ENCODE measurements at regions not wholly inside any gene's neighbourhood (a gene's known extent, or its start where the extent isn't known, plus 50 kb on each side); places are given as distances from the start of the nearest gene placed in this dataset.

DNA sequence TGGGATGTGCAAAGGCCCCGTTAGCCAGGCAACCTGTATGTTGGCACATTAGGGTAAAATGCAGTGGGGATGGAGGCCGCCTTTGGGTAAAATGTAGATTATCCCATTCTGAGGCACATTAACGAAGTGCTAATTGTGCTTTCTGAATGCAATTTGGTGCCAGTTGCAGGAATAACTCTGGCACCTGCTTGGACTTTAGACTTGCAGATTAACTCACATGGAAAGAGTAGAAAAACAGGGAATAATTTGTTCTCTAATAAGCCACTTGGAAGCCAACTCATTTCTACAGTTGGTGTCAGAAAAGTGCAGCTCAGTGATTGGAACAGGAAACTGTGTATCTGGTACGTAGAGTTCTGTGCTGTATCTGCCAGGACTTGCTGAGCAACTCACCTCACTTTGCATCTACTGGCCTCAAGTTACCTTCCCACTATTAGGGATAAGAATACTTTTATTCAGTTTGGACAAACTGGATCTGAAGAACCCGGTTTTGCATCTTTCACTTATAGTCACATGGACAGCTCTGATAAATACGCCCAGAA is 377.4 kb upstream of the PODXL start:
- TF ChIP-seq, protein P1, sequence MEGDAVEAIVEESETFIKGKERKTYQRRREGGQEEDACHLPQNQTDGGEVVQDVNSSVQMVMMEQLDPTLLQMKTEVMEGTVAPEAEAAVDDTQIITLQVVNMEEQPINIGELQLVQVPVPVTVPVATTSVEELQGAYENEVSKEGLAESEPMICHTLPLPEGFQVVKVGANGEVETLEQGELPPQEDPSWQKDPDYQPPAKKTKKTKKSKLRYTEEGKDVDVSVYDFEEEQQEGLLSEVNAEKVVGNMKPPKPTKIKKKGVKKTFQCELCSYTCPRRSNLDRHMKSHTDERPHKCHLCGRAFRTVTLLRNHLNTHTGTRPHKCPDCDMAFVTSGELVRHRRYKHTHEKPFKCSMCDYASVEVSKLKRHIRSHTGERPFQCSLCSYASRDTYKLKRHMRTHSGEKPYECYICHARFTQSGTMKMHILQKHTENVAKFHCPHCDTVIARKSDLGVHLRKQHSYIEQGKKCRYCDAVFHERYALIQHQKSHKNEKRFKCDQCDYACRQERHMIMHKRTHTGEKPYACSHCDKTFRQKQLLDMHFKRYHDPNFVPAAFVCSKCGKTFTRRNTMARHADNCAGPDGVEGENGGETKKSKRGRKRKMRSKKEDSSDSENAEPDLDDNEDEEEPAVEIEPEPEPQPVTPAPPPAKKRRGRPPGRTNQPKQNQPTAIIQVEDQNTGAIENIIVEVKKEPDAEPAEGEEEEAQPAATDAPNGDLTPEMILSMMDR (IDR thresholded peaks at IDR 0.05) = no peak
- no peak for TF ChIP-seq EP300 (IDR thresholded peaks at IDR 0.05)
- no peak for TF ChIP-seq POLR2A (IDR thresholded peaks at IDR 0.05)
- no peak for TF ChIP-seq POLR2AphosphoS5 (IDR thresholded peaks at IDR 0.05)

All from gastroesophageal sphincter (tissue), 3 donors.